Activated gamma-delta T cell treated with Interleukin-2 at 50 U/mL for 16 hours (primary cell): ENCODE measurements at regions not wholly inside any gene's neighbourhood (a gene's known extent, or its start where the extent isn't known, plus 50 kb on each side); places are given as distances from the start of the nearest gene placed in this dataset.

ENCODE experiments used
- DNase-seq: peaks from one replicate; pipeline ENCODE4 v3.0.0-alpha.2; 2020

GRCh38 chr1:221072214-221072613 lies 193.0 kb downstream of the HLX start:
- no peak for DNase-seq

- no peak for DNase-seq
Observed at GRCh38 chr1:221074332-221074731, 195.1 kb downstream of the HLX start.

GRCh38 chr1:221075911-221076310 lies 196.7 kb downstream of the HLX start:
- DNase-seq, result no peak

- DNase-seq, result no peak
Observed at GRCh38 chr1:221076391-221076811, 197.2 kb downstream of the HLX start.

GRCh38 chr1:221078260-221078965 lies 199.2 kb downstream of the HLX start:
- DNase-seq, result no peak

GRCh38 chr1:221083902-221084301 lies 204.7 kb downstream of the HLX start:
- no peak for DNase-seq

- DNase-seq, result no peak
Observed at GRCh38 chr1:221084681-221085080, 205.4 kb downstream of the HLX start.

GRCh38 chr1:221085701-221086375 lies 206.6 kb downstream of the HLX start:
- no peak for DNase-seq

GRCh38 chr1:221087919-221088318 lies 208.7 kb downstream of the HLX start:
- no peak for DNase-seq

GRCh38 chr1:221089273-221089672 lies 210.0 kb downstream of the HLX start:
- no peak for DNase-seq

GRCh38 chr1:221089803-221090202 lies 210.6 kb downstream of the HLX start:
- no peak for DNase-seq

GRCh38 chr1:221093903-221094791 lies 214.9 kb downstream of the HLX start:
- no peak for DNase-seq

- DNase-seq, result no peak
Observed at GRCh38 chr1:221097479-221098281, 218.4 kb downstream of the HLX start.

GRCh38 chr1:221098471-221099405 lies 219.5 kb downstream of the HLX start:
- DNase-seq, result no peak

- DNase-seq, result no peak
Observed at GRCh38 chr1:221099747-221100595, 220.7 kb downstream of the HLX start.

GRCh38 chr1:221100611-221101010 lies 221.4 kb downstream of the HLX start:
- no peak for DNase-seq

GRCh38 chr1:221101807-221102605 lies 222.8 kb downstream of the HLX start:
- DNase-seq, result no peak

- no peak for DNase-seq
Observed at GRCh38 chr1:221104596-221104995, 225.4 kb downstream of the HLX start.

GRCh38 chr1:221105578-221105977 lies 226.3 kb downstream of the HLX start:
- no peak for DNase-seq

GRCh38 chr1:221106616-221107015 lies 227.4 kb downstream of the HLX start:
- DNase-seq, result no peak
